HG02852 (cell line): ENCODE measurements at regions not wholly inside any gene's neighbourhood (a gene's known extent, or its start where the extent isn't known, plus 50 kb on each side); places are given as distances from the start of the nearest gene placed in this dataset.

Experiments used
- ATAC-seq: cut with Tn5 transposase; IDR thresholded peaks from one replicate; pipeline ENCODE4 v1.9.1; 2021; ENCODE audit warnings: mild to moderate bottlenecking, moderate library complexity; ENCODE audit not compliant: unreplicated experiment

DNA sequence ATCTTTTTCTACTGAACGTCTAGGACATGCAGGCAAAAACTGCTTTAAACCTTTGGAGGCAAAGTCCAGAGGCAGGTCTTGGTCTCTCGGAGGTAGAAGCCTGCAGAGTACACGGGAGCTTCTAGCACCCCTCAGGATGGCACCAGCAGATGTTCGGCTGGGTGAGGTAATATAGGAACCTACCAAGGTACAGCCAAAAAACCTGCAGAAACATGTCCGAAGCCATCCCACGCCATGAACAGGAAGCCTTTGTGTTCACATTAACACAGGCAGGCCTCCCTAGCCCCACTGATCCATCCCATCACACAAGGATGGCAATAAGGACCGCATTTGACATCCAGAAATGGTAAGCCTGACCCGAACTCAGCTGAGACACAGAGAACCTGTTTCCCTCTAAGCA lies 157.9 kb upstream of the HES1 start:
- no peak for ATAC-seq

DNA sequence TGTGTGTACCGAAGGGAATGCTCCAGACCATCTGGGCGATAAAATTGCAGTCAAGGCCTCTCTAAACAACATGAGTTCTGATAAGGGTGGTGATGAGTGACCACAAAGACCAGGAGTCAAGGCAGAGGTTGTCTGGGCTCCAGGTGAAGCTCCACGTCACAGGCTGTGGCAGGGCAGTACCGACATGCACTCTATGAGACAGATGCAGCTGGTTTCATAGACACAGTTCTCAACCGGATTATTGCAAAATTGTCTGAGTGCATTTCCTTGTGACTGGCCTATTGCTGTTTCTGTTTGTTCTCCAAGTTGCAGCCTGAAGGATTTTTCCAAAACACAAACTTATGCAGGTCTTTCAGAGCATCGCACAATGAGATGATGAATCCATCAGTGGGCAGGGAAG lies 157.5 kb upstream of the HES1 start:
- ATAC-seq = no peak

DNA sequence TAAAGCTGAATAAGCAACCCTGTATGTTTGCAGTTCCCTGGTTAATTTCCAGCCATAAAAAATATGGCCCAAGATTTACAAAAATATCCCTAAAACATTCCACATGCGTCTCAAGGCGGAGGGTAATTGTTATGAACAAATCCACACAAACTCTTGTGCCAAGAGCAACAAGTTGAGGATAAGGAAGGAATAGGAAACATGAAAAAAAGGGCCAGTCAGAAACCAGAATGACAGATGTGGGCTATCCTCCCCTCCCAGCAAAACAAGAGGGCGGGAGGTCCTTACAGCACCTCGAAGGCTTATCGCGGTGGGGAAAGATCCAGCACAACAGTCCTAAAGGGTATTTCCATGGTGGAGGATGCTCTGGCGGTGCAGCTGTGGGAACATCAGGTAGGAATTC lies 155.6 kb upstream of the HES1 start:
- no peak for ATAC-seq

DNA sequence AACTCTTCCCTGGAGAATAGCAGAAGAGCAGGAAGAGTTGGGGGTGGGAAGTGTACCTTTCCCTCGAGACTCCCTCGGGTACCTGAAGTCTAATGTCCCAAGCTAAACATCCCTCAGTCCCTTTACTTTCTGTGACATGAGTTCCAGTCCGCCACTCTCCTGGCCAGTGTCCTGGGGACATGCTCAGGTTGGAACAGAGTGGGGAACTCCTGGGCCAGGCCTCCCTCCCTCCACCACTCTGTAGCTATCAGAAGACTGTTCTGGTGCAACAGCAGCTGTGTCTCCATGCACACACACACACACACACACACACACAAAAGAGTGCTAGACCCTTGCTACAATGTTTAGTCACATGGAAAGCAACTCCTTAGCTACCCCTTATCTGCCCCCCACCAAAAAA lies 155.0 kb upstream of the HES1 start:
- no peak for ATAC-seq

DNA sequence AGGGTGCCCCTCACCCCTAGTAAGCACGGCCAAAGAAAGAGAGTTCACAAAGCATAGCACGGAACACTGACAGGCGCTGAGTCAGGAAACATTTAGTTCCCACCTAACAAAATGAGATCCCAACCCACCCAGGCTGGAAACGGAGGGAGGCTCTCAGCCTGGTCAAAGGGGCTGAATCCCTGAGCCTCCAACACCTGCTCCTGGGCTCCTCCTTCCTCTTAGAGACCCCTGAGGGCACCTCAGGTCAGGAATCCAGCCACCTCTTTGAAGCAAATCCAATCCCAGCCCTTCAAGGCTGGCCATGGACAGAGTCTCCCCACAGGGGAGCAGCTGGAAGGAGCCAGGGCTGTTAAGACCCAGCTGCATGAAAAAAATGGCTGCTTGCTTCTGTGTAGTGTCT lies 154.4 kb upstream of the HES1 start:
- no peak for ATAC-seq

DNA sequence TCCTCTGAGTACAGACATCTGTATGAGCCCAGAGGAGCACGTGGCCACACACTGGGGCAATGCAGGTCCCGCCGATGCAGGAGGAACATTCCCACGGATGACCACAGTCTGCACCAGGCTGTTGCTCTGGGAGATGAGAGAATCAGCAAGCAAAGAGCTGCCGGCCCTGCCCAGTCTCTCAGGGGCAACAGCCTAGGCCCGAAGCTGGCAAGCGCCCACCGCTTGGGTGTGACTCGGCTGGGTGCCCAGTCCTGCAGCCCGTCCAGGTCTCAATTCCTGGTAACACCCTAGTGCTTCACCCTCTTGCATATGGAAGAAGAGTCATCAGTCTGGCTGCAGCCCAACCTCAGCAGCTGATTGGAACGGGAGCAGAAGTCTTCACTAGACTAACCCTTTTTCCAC lies 153.7 kb upstream of the HES1 start:
- ATAC-seq = no peak

DNA sequence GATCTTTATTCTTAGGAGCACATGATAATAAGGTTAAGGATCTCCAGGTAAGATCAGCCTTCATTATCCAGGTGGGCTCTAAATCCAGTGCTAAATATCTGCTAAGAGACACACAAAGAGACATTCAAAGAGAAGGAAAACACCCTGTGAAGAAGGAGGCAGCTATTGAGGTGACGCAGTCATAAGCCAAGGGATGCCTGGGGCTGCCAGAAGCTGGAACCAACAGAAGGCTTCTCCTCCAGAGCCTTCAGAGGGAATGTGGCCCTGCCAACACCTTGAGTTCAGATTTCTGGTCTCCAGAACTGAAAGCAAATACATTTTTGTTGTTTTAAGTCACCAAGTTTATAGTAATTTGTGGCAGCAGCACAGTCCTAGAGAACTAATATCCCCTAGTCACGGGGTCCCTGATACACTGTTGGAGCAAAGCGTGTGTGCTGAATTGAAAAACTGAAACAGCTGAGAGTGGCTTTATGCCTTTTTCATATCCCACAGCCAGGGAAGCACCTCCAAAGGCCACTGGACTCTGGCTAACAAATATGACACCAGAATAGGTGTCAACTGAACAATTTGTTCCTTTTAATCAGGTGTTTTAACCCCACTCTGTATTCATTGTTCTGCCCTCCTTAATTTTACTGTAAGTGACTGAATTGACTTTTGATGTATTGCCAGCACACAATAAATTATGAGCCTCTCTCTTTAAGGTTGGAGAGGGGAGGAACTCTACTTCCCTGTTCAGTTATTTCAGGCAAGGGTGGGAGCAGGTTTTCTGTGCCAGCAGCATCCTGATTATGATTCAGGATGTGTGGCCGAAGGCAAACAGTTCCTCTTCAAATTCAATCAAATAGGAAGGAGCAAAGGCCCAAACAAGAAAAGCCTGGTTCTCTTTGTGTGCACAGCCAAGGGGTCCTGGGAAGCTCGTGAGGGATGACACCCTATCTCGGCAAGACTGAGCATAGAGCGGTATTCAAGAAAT lies 151.8 kb upstream of the HES1 start:
- no peak for ATAC-seq

DNA sequence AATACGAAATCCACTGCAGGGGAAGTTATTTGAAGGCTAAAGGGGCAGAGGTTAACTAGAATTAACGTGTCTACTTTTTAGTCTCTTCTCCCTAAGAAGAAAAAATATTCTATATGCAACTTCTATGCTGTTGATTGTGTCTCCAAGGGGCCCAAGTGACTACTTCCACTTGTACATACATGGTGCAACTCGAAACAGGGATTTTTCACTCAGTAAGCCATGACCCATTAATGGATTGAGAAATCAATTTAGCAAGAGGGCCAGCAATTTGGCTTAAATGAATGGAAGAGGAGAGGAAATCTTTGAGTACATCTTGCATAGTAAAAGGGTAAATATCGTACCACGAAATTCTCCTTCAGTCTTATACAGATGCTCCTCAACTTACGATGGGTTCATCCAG lies 151.1 kb upstream of the HES1 start:
- no peak for ATAC-seq

DNA sequence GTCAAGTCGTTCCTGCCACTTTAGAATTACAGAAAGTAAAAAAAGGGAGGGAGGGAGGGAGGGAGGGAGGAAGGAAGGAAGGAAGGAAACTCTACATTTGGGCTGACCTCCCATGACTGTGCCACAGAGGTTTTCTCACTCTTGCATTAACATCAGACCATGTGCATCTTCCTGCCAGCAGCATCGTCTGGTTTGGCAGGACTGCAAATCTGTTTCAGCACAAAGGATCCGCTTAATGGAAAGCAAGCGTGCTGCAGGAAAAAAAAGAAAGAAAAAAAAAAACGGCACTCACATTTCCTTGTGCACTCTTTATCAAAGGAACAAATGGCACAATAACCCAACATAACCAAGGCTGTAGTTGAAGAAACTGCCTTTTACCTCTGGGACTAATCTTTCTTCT lies 148.8 kb upstream of the HES1 start:
- ATAC-seq = no peak

DNA sequence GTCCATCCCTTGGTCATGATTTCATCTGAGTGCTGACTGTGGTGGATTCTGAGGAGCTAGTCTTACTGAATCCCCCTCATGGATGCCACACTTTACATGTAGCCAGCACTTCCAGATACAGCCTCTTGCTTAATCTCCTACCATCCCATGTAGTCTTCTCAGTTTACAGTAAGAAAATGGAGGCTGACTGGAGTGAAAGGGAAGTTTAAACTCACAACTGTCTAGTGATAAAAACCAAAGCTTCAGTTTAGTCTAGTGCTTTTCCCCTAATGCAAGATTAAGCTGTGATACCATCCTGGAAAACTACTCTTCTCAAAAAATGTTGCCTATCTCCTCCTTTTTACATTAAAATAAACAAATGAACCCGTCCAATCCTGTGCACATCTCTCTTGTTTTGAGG lies 146.8 kb upstream of the HES1 start:
- ATAC-seq = no peak

DNA sequence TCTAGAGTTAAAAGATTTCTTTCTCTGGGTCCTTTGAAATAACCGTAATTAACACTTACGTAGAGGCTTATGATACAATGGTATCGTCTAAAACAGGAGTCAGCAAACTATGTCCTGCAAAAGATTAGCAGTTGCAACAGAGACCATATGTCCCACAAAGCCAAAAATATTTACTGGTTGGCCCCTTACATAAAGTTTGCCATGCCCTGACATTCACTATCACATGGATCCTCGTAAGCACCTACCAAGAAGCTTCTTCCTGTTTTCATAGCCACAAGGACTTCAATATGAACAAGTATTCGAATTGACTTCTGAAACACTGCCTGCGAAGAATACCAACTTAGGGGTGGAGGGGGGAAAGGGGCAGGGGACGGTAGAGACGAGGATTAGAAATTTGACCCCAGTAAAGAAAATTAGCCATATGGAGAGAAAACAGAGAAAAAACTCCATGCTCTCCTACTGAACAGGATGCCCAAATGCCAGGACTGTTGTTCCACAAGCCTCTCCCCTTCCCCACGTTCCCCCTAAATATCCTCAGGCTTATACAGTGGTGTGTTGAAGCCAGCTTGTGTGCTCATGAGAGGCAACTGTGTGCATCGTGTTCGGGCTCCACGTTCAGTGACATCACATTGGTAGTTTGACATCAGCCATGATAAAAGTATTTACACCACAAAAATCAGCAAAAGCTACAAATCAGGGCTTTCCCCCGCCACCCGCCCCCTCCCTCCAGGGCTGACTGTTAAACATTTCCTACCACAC lies 144.1 kb upstream of the HES1 start:
- no peak for ATAC-seq

DNA sequence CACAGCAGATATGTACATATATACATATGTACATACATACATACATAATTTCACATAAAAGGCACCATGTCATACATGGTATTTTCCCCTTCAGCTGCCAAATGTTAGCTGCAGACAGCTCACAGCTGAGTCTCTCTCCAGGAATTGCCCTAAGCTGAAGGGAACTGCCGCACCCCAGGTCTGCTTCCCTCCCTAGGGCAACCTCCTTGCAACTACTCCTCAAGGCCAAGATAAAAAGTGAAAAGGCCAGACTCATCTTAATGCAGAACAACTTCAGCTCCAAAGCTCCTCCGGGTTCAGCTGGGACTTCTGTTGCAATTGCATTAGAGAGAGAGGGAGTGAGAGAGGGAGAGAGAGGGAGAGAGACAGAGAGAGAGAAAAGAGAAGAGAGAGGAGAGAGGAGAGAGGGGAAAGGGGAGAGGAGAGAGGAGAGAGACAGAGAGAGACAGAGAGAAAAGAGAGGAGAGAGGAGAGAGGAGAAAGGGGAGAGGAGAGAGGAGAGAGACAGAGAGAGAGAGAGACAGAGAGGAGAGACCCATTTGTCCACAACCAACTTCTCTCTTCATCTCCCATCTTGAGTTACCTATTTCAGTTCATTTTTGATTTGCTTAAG lies 143.4 kb upstream of the HES1 start:
- no peak for ATAC-seq

DNA sequence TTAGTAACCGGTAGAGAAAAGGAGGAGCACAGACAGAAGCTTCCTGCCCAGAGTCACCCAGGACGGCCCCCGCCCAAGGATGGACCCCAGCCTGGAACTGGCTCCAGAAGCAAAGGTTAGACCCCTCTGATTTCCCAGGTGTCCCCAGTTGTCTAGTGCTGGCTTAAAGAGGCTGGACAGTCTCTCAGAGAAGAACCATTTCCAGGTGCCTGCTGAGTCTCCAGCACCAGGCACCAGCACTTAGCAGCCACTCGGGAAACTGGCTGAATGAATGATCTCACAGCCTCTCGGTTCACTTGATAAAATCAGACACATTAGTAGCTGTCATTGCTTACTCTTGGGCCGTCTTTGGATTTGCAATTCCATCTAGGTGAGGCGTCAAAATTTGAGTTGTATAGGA lies 139.7 kb upstream of the HES1 start:
- ATAC-seq = no peak

DNA sequence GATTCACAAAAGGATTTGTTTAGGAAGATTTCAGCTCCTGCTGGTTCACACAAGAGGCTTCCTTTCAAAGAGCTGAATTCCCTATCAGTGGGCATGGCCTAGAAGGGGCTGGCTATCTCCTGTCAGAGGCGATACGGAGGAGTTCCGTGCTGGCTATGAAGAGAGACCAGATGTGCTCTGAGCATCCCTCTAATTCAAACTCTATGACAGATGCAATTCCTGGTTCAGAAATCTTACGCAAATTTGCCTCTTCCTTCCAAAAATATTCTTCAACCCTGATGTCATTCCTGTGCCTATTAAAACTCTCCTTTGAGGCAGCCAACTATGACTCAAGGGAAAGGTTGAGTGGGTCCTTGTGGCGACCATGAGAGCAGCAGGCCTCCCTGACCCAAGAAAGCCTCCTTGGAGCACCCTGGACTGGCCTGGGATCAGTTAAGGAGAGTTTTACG lies 139.3 kb upstream of the HES1 start:
- ATAC-seq = no peak

DNA sequence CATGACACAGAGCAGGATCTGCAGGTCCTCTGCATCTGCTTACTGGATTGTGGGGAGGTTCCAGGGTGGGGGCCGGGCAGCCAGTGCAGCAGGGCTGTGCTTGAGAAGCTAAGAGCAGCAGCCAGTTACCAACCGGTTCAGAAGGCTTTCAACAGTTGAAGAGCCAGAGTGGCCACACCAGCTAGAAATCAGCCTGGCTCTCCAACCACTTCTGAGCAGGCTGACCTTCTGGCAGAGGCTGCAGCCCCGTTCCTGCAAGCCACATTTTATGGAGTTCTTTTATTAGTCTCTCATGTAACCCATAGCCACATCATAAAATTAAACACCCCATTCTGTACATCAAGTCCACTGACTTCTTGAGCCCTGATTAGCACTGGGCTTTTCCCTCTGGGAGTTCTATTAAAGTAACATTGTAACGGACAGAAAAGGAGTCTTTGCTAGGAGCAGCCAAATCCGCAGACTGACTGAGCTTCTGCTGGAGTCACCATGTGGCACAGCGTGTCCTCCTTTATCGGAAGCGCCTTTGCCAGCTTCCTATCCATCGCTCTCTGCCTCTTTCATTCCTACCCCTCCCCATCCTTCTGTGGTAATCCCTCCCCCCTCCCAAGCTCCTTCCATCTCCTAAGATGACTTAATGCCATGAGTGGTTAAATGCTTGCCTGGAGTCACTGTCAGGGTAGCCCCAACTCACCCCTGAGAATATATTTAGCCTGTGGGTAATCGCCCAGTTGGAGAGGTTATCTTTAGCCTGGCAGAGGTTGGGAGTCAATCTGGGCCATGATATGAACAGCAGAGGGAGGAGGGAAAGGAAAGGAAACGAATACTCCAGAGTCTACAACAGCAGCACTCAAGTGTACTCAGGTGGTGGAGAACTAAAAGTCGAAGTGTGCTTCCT lies 138.5 kb upstream of the HES1 start:
- no peak for ATAC-seq

DNA sequence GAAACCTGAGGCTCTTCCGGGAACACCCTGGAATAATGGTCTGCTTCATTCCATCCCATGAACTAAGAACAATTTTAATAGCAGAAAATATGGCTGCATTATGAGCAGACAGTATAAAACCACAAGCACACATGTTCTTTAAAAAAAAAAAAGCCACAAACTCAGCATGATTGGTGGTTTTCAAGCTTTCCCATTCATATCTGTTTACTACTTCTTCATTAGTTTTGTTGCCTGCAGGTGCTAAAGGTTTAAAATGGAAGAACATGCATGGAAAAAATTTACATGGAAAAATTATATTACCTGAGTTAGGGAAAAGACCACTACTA lies 137.9 kb upstream of the HES1 start:
- ATAC-seq = no peak

DNA sequence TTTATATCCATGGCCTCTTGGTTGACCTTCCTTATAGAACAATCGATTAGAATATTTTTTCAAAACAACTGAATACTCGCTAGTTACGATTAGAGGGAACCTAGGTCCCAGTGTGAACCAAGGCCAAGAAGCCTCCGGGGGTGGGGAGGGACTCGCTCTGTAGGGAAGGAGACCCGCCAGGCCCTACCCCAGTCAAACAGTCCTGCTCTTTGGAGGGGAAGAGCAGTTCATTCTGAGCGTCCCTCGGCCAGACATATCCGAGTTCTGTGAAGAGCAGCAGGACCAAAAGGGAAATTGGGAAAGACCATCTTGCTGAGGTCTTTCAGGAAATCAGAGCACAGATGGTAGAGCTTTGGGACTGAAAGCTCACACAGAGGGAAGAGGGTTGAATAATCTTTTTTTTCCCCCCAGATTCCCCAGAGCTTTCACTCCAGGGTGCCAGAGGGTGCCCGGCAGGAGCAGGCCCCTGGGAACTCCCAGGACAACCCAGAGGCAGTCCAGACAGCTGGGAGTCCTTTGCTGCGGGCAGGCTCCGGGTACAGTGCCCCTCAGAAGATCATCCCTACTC lies 137.2 kb upstream of the HES1 start:
- ATAC-seq = no peak

DNA sequence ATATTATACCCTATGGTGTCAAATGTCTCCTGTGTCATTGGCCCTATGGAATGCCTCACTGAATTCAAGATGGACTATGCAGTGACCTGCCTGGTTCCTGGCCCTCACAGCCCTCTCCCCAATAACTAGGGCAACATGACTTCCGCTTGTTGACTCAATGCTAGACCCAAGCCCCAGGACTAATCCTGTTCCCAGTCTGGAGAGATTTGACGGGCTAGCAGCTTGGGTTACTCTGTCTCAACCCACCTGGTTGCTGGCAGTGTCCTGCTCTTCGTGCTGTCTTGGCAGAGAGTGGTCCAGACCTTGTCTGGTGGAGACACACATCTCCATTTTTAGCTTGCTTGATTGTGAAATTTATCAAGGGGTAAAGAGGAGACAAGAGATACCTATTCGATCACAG lies 135.8 kb upstream of the HES1 start:
- no peak for ATAC-seq

DNA sequence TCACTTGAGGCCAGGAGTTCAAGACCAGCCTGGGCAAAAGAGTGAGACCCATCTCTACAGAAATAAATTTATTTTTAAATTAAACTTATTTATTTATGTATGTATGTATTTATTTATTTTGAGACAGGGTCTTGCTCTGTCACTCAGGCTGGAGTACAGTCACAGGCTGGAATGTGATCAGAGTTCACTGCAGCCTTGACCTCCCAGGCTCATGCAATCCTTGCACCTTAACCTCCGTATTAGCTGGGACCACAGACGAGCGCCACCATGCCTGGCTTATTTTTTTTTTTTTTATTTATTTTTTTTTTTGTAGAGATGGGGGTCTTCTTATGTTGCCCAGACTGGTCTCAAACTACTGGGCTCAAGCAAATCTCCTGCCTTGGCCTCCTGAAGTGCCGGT lies 135.2 kb upstream of the HES1 start:
- no peak for ATAC-seq

DNA sequence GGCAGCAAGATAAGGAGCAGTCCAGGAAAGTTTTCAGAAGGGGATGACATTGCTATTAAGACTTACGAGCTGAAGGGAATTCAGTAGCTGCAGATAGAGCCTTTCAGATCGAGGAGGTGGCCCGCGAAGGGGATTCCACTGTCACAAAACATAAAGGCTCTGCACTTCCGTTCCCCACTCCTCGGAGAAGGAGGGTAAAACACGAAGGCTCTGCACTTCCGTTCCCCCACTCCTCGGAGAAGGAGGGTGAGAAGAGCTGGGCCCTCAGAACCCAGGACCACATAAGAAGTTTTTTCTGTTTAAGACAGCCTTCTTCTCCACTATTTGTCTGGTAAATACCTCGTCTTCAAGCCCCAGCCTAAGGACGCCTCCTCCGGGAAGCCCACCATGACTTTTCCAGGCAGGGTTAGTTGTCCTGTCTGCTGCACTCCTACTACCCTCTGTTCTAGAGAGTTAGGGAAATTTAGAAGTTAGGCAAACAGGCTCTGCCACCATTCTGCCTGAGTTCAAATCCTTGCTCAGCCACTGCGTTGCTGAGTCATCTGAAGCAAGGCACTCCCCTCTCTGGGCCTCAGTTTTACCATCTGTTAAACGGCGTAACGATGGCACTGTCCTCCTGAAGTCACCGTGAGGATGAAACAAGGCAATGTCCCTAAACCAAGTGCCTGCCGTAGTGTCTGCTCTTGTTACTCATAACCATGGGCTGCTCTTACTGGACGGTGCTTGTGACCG lies 134.1 kb upstream of the HES1 start:
- no peak for ATAC-seq
